SK-N-SH treated with all-trans-retinoic acid at 6 μM for 48 hours (cell line): ENCODE measurements at regions not wholly inside any gene's neighbourhood (a gene's known extent, or its start where the extent isn't known, plus 50 kb on each side); places are given as distances from the start of the nearest gene placed in this dataset.

Experiments used
- ATAC-seq: fragments of 200-7000 bp; cut with Tn5 transposase; 3 replicates; pipeline ENCODE4 v1.9.1; 2020; ENCODE audit warnings: mild to moderate bottlenecking, moderate library complexity
- ARNTL ChIP-seq: fragments of 450-650 bp; formaldehyde crosslinking; IDR thresholded peaks from 2 replicates; pipeline ENCODE4 v1.5.0; 2020; ENCODE audit warnings: low read depth, mild to moderate bottlenecking, moderate library complexity, borderline replicate concordance
- BACH2 ChIP-seq: fragments of 250-450 bp; sonication (Bioruptor Pico); IDR thresholded peaks from 2 replicates; pipeline ENCODE4 v1.9.0; 2021; ENCODE audit warnings: mild to moderate bottlenecking, borderline replicate concordance
- CSDC2 ChIP-seq: fragments of 250-450 bp; sonication (Bioruptor Pico); IDR thresholded peaks from 2 replicates; pipeline ENCODE4 v1.5.0; 2020; ENCODE audit warnings: mild to moderate bottlenecking, moderate library complexity
- ESRRG ChIP-seq: fragments of 250-450 bp; sonication (Bioruptor Pico); IDR thresholded peaks from 2 replicates; pipeline ENCODE4 v1.6.1; 2021; ENCODE audit warnings: mild to moderate bottlenecking
- GLIS3 ChIP-seq: fragments of 250-450 bp; sonication (Bioruptor Pico); IDR thresholded peaks from 2 replicates; pipeline ENCODE4 v1.5.0; 2020; ENCODE audit warnings: mild to moderate bottlenecking, moderate library complexity
- ISL1 ChIP-seq: fragments of 250-450 bp; sonication (Bioruptor Pico); IDR thresholded peaks from 2 replicates; pipeline ENCODE4 v2.1.2; 2022; ENCODE audit warnings: mild to moderate bottlenecking, moderate library complexity
- OSR1 ChIP-seq: fragments of 250-450 bp; sonication (Bioruptor Pico); IDR thresholded peaks from 2 replicates; pipeline ENCODE4 v1.8.0; 2022; ENCODE audit warnings: moderate library complexity, mild to moderate bottlenecking, inconsistent platforms
- PPARA ChIP-seq: fragments of 250-450 bp; sonication (Bioruptor Pico); IDR thresholded peaks from 2 replicates; pipeline ENCODE4 v1.5.0; 2020; ENCODE audit warnings: mild to moderate bottlenecking, borderline replicate concordance
- RARB ChIP-seq: fragments of 250-450 bp; sonication (Bioruptor Pico); IDR thresholded peaks from 2 replicates; pipeline ENCODE4 v1.8.0; 2021; ENCODE audit warnings: mild to moderate bottlenecking, moderate library complexity
- SNAI2 ChIP-seq: fragments of 250-450 bp; sonication (Bioruptor Pico); IDR thresholded peaks from 2 replicates; pipeline ENCODE4 v1.5.0; 2020; ENCODE audit warnings: mild to moderate bottlenecking, moderate library complexity
- TCF4 ChIP-seq: fragments of 250-450 bp; sonication (Bioruptor Pico); IDR thresholded peaks from 2 replicates; pipeline ENCODE4 v1.8.0; 2021; ENCODE audit warnings: mild to moderate bottlenecking, moderate library complexity, borderline replicate concordance
- ZC3H10 ChIP-seq: fragments of 250-450 bp; sonication (Bioruptor Pico); IDR thresholded peaks from 2 replicates; pipeline ENCODE4 v1.5.1; 2021; ENCODE audit warnings: mild to moderate bottlenecking, moderate library complexity
- ZFP3 ChIP-seq: fragments of 250-450 bp; sonication (Bioruptor Pico); IDR thresholded peaks from 2 replicates; pipeline ENCODE4 v1.5.0; 2020; ENCODE audit warnings: mild to moderate bottlenecking, moderate library complexity
- ZFP30 ChIP-seq: fragments of 450-650 bp; formaldehyde crosslinking; IDR thresholded peaks from 2 replicates; pipeline ENCODE4 v1.5.0; 2022; ENCODE audit warnings: mild to moderate bottlenecking, moderate library complexity
- ZNF565 ChIP-seq: fragments of 450-650 bp; formaldehyde crosslinking; conservative IDR thresholded peaks from 2 replicates; pipeline ENCODE4 v1.5.0; 2020; ENCODE audit warnings: low read depth, mild to moderate bottlenecking, moderate library complexity
- ZNF8 ChIP-seq: fragments of 450-650 bp; formaldehyde crosslinking; IDR thresholded peaks from 2 replicates; pipeline ENCODE4 v1.5.0; 2020; ENCODE audit warnings: mild to moderate bottlenecking, moderate library complexity
- TF ChIP-seq, protein P1 (sequence below): fragments of 250-450 bp; sonication (Bioruptor Pico); IDR thresholded peaks from 2 replicates; pipeline ENCODE4 v1.5.1; 2021; ENCODE audit warnings: mild to moderate bottlenecking, moderate library complexity
- TF ChIP-seq, protein P2 (sequence below): fragments of 250-450 bp; sonication (Bioruptor Pico); IDR thresholded peaks from 2 replicates; pipeline ENCODE4 v1.8.0; 2020; ENCODE audit warnings: mild to moderate bottlenecking, moderate library complexity, borderline replicate concordance
- TF ChIP-seq, protein P3 (sequence below): fragments of 250-450 bp; sonication (Bioruptor Pico); IDR thresholded peaks from 2 replicates; pipeline ENCODE4 v1.8.0; 2021; ENCODE audit warnings: low read depth, mild to moderate bottlenecking, moderate library complexity, borderline replicate concordance
- TF ChIP-seq, protein P4 (sequence below): fragments of 250-450 bp; sonication (Bioruptor Pico); IDR thresholded peaks from 2 replicates; pipeline ENCODE4 v1.5.0; 2020; ENCODE audit warnings: mild to moderate bottlenecking, moderate library complexity
- TF ChIP-seq, protein P5 (sequence below): fragments of 250-450 bp; sonication (Bioruptor Pico); IDR thresholded peaks from 2 replicates; pipeline ENCODE4 v1.5.1; 2020; ENCODE audit warnings: low read depth, mild to moderate bottlenecking, moderate library complexity

DNA sequence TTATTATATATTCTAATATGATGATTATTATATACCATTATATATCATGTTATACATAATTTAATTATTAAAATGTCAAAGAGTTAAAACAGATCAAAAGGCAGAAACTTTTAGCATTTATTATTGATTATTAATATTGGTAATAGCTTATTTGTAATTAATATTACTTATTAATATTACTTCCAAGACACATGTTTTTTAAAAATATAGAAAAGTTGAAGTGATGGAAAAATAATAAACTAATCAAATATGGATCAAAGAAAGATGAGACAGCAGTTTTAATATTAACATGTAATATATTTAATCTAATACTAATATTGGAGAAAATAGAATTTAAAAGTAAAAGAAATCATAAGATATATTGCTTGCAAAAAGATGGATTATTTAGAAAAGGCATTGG lies 154.6 kb upstream of the TAB2 start (continued):
- TF ChIP-seq SNAI2 (CRISPR knock-in tag) (no peak), BACH2 (no peak), TCF4 (CRISPR knock-in tag) (no peak), ZFP3 (CRISPR knock-in tag) (no peak), CSDC2 (CRISPR knock-in tag) (no peak), ZC3H10 (no peak), ZFP30 (no peak), ISL1 (no peak), OSR1 (no peak), RARB (CRISPR knock-in tag) (no peak)
- TF ChIP-seq, protein P1, sequence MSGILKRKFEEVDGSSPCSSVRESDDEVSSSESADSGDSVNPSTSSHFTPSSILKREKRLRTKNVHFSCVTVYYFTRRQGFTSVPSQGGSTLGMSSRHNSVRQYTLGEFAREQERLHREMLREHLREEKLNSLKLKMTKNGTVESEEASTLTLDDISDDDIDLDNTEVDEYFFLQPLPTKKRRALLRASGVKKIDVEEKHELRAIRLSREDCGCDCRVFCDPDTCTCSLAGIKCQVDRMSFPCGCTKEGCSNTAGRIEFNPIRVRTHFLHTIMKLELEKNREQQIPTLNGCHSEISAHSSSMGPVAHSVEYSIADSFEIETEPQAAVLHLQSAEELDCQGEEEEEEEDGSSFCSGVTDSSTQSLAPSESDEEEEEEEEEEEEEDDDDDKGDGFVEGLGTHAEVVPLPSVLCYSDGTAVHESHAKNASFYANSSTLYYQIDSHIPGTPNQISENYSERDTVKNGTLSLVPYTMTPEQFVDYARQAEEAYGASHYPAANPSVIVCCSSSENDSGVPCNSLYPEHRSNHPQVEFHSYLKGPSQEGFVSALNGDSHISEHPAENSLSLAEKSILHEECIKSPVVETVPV (CRISPR knock-in tag), result no peak

DNA sequence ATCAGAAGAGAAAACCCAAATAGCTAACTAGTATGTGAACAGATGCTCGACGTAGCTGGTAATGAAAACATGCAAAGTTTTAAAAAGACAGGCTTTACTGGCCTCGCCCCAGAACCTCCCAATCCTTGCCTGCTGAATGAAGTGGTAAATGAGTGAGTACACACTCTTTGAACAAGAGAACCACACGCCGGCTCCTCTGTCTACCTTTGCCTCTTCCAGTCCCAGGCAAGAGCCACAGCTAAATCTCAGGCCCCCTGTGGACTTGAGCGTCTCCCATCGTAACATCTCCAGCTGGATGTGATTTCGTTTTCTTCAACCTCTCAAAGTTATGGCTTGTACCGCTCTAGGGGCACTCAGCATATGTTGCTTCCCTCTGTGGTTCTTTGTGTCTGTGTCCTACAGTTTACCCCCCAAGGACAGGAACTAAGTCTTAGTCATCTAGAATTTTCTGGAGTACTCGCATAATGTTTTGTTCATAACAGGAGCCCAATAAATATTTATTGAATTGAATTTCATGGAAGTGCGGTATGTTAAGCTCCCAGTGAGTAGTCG lies 153.2 kb upstream of the TAB2 start:
- TF ChIP-seq GLIS3 (CRISPR knock-in tag) (no peak), RARB (CRISPR knock-in tag) (no peak), ARNTL (CRISPR knock-in tag) (no peak), ZFP3 (CRISPR knock-in tag) (no peak), OSR1 (no peak), ISL1 (no peak), TCF4 (CRISPR knock-in tag) (no peak), ZFP30 (no peak), CSDC2 (CRISPR knock-in tag) (no peak), ESRRG (CRISPR knock-in tag) (no peak), SNAI2 (CRISPR knock-in tag) (no peak), ZNF8 (no peak), ZNF565 (CRISPR knock-in tag) (no peak), PPARA (no peak)
- TF ChIP-seq, protein P1 (CRISPR knock-in tag), result no peak
- TF ChIP-seq, protein P2, sequence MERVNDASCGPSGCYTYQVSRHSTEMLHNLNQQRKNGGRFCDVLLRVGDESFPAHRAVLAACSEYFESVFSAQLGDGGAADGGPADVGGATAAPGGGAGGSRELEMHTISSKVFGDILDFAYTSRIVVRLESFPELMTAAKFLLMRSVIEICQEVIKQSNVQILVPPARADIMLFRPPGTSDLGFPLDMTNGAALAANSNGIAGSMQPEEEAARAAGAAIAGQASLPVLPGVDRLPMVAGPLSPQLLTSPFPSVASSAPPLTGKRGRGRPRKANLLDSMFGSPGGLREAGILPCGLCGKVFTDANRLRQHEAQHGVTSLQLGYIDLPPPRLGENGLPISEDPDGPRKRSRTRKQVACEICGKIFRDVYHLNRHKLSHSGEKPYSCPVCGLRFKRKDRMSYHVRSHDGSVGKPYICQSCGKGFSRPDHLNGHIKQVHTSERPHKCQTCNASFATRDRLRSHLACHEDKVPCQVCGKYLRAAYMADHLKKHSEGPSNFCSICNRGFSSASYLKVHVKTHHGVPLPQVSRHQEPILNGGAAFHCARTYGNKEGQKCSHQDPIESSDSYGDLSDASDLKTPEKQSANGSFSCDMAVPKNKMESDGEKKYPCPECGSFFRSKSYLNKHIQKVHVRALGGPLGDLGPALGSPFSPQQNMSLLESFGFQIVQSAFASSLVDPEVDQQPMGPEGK (CRISPR knock-in tag), result no peak
- TF ChIP-seq, protein P3, sequence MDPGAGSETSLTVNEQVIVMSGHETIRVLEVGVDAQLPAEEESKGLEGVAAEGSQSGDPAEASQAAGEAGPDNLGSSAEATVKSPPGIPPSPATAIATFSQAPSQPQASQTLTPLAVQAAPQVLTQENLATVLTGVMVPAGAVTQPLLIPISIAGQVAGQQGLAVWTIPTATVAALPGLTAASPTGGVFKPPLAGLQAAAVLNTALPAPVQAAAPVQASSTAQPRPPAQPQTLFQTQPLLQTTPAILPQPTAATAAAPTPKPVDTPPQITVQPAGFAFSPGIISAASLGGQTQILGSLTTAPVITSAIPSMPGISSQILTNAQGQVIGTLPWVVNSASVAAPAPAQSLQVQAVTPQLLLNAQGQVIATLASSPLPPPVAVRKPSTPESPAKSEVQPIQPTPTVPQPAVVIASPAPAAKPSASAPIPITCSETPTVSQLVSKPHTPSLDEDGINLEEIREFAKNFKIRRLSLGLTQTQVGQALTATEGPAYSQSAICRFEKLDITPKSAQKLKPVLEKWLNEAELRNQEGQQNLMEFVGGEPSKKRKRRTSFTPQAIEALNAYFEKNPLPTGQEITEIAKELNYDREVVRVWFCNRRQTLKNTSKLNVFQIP (CRISPR knock-in tag), result no peak
- TF ChIP-seq, protein P4, sequence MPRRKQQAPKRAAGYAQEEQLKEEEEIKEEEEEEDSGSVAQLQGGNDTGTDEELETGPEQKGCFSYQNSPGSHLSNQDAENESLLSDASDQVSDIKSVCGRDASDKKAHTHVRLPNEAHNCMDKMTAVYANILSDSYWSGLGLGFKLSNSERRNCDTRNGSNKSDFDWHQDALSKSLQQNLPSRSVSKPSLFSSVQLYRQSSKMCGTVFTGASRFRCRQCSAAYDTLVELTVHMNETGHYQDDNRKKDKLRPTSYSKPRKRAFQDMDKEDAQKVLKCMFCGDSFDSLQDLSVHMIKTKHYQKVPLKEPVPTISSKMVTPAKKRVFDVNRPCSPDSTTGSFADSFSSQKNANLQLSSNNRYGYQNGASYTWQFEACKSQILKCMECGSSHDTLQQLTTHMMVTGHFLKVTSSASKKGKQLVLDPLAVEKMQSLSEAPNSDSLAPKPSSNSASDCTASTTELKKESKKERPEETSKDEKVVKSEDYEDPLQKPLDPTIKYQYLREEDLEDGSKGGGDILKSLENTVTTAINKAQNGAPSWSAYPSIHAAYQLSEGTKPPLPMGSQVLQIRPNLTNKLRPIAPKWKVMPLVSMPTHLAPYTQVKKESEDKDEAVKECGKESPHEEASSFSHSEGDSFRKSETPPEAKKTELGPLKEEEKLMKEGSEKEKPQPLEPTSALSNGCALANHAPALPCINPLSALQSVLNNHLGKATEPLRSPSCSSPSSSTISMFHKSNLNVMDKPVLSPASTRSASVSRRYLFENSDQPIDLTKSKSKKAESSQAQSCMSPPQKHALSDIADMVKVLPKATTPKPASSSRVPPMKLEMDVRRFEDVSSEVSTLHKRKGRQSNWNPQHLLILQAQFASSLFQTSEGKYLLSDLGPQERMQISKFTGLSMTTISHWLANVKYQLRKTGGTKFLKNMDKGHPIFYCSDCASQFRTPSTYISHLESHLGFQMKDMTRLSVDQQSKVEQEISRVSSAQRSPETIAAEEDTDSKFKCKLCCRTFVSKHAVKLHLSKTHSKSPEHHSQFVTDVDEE (CRISPR knock-in tag), result no peak
- TF ChIP-seq, protein P5, sequence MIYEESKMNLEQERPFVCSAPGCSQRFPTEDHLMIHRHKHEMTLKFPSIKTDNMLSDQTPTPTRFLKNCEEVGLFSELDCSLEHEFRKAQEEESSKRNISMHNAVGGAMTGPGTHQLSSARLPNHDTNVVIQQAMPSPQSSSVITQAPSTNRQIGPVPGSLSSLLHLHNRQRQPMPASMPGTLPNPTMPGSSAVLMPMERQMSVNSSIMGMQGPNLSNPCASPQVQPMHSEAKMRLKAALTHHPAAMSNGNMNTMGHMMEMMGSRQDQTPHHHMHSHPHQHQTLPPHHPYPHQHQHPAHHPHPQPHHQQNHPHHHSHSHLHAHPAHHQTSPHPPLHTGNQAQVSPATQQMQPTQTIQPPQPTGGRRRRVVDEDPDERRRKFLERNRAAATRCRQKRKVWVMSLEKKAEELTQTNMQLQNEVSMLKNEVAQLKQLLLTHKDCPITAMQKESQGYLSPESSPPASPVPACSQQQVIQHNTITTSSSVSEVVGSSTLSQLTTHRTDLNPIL (CRISPR knock-in tag), result no peak
- ATAC-seq, result no peak
